OCI-LY7 (cell line): ENCODE measurements at regions not wholly inside any gene's neighbourhood (a gene's known extent, or its start where the extent isn't known, plus 50 kb on each side); places are given as distances from the start of the nearest gene placed in this dataset.

Source experiments
- BruUV-seq: library from RNA; stranded (reverse); fragments of 400-500 nt; replicated peaks from 2 replicates; lab custom pipeline; 2021; lab: Mats Ljungman, UMichigan
- CTCF ChIA-PET: fragments of 300-600 bp; sonication (Branson Sonifier 250); formaldehyde crosslinking; loops from one replicate; lab custom pipeline; 2022; ENCODE audit warnings: antibody characterized with exemption; ENCODE audit not compliant: unreplicated experiment; lab: Charles Lee
- POLR2A ChIA-PET: fragments of 300-600 bp; sonication (Branson Sonifier 250); formaldehyde crosslinking; loops from one replicate; lab custom pipeline; 2022; ENCODE audit warnings: antibody characterized with exemption; lab: Charles Lee
- DNase-seq: peaks from one replicate; pipeline ENCODE4 v3.0.0-alpha.2; 2015; ENCODE audit warnings: low spot score
- H2AFZ ChIP-seq: fragments of 200-600 bp; sonication (generic), shearing (Covaris generic); 2 replicates; pipeline ENCODE4 v1.6.1; 2014; ENCODE audit warnings: mild to moderate bottlenecking, antibody characterized with exemption, low read length, moderate library complexity
- H3K27ac ChIP-seq: fragments of 200-600 bp; sonication (generic); 2 replicates; pipeline ENCODE4 v1.5.1; 2014; ENCODE audit warnings: mixed run types, low read depth, mild to moderate bottlenecking, moderate library complexity, low read length, inconsistent platforms; ENCODE audit not compliant: poor library complexity, severe bottlenecking
- H3K36me3 ChIP-seq: fragments of 200-600 bp; sonication (generic); 2 replicates; pipeline ENCODE4 v1.6.1; 2014; ENCODE audit warnings: mild to moderate bottlenecking, antibody characterized with exemption, low read length, moderate library complexity, mixed read lengths; ENCODE audit not compliant: insufficient read depth
- H3K4me1 ChIP-seq: fragments of 200-600 bp; sonication (generic); 2 replicates; pipeline ENCODE4 v1.5.1; 2014; ENCODE audit warnings: mild to moderate bottlenecking, low read length; ENCODE audit not compliant: insufficient read depth, poor library complexity, severe bottlenecking
- H3K4me2 ChIP-seq: fragments of 200-600 bp; sonication (generic); 2 replicates; pipeline ENCODE4 v1.6.1; 2014; ENCODE audit warnings: mild to moderate bottlenecking, low read length
- H3K4me3 ChIP-seq: fragments of 200-600 bp; sonication (generic); 2 replicates; pipeline ENCODE4 v1.5.1; 2014; ENCODE audit warnings: mild to moderate bottlenecking, low read depth, low read length; ENCODE audit not compliant: poor library complexity, severe bottlenecking
- H3K79me2 ChIP-seq: fragments of 200-600 bp; sonication (generic); 2 replicates; pipeline ENCODE4 v1.6.1; 2016; ENCODE audit warnings: low read depth, mild to moderate bottlenecking, low read length, moderate library complexity, mixed read lengths; ENCODE audit not compliant: insufficient read depth
- H3K9me2 ChIP-seq: fragments of 200-600 bp; sonication (generic); 2 replicates; pipeline ENCODE4 v1.6.1; 2016; ENCODE audit warnings: mild to moderate bottlenecking, low read length, mixed read lengths; ENCODE audit not compliant: insufficient read depth
- H3K9me3 ChIP-seq: fragments of 200-600 bp; sonication (generic); 2 replicates; pipeline ENCODE4 v1.6.1; 2014; ENCODE audit warnings: mild to moderate bottlenecking, mixed run types, low read length, mixed read lengths
- H4K20me1 ChIP-seq: fragments of 200-600 bp; sonication (generic); 2 replicates; pipeline ENCODE4 v1.6.1; 2014; ENCODE audit warnings: mild to moderate bottlenecking, antibody characterized with exemption, low read length, moderate library complexity, mixed read lengths; ENCODE audit not compliant: insufficient read depth
- CTCF ChIP-seq: fragments of 200-600 bp; sonication (generic); conservative IDR thresholded peaks from 2 replicates; pipeline ENCODE4 v1.5.1; 2014; ENCODE audit warnings: mild to moderate bottlenecking, antibody characterized with exemption, low read length, moderate library complexity, mixed read lengths
- EZH2phosphoT487 ChIP-seq: fragments of 200-600 bp; sonication (generic); IDR thresholded peaks from 2 replicates; pipeline ENCODE4 v1.6.1; 2018; ENCODE audit warnings: low read depth, borderline replicate concordance, mild to moderate bottlenecking, mixed run types, antibody characterized with exemption, low read length, moderate library complexity, mixed read lengths
- intact Hi-C: fragments of 100-400 bp; cut with micrococcal nuclease; formaldehyde crosslinking; loops from one replicate; pipeline ENCODE4 v1.10.0; 2022; ENCODE audit not compliant: unreplicated experiment

- POLR2A ChIA-PET, result interaction anchor here (0.7 to 1.1 kb wide), 3 partner anchors 8 to 826 kb away, joined by 3 to 7 read pairs (median 6); no protein-coding TSS in a partner anchor
- DNase-seq, result no peak
- no peaks in the 10 kb centered on the region for H4K20me1 ChIP-seq
- no peaks in the 10 kb centered on the region for H3K9me2 ChIP-seq
- H3K36me3 ChIP-seq, result no peaks in the 10 kb centered on the region
- H3K4me2 ChIP-seq, result no peak overlapping the region
- no peak overlapping the region for H3K4me3 ChIP-seq
- intact Hi-C loops, result no loop called here
- TF ChIP-seq CTCF, result no peak
- TF ChIP-seq EZH2phosphoT487, result no peak
- no peak overlapping the region for H3K27ac ChIP-seq
- CTCF ChIA-PET, result no interaction called here
- H3K79me2 ChIP-seq, result no peaks in the 10 kb centered on the region
- H3K4me1 ChIP-seq, result no peaks in the 10 kb centered on the region
- no peaks in the 10 kb centered on the region for H3K9me3 ChIP-seq
- no TSS peak for BruUV-seq
- H2AFZ ChIP-seq, result no peak overlapping the region
Measured at GRCh38 chr5:109605207-109605730, 84.5 kb upstream of the MAN2A1 start.

- H3K36me3 ChIP-seq, result no peaks in the 10 kb centered on the region
- no peak overlapping the region for H2AFZ ChIP-seq
- BruUV-seq, result no TSS peak
- no peaks in the 10 kb centered on the region for H3K4me1 ChIP-seq
- H3K9me2 ChIP-seq, result no peaks in the 10 kb centered on the region
- TF ChIP-seq CTCF (no peak), EZH2phosphoT487 (no peak)
- ChIA-PET CTCF (no interaction called here), POLR2A (no interaction called here)
- intact Hi-C loops, result no loop called here
- DNase-seq, result no peak
- no peak overlapping the region for H3K4me3 ChIP-seq
- no peak overlapping the region for H3K4me2 ChIP-seq
- H3K27ac ChIP-seq, result no peak overlapping the region
- no peaks in the 10 kb centered on the region for H3K9me3 ChIP-seq
- H4K20me1 ChIP-seq, result no peaks in the 10 kb centered on the region
- H3K79me2 ChIP-seq, result no peaks in the 10 kb centered on the region
Measured at GRCh38 chr5:109604758-109605157, 85.0 kb upstream of the MAN2A1 start.

GRCh38 chr5:109601736-109602135 lies 88.0 kb upstream of the MAN2A1 start:
- Histone ChIP-seq H2AFZ (no peak overlapping the region), H3K9me3 (no peaks in the 10 kb centered on the region), H4K20me1 (no peaks in the 10 kb centered on the region), H3K4me2 (no peak overlapping the region), H3K36me3 (no peaks in the 10 kb centered on the region), H3K4me1 (no peaks in the 10 kb centered on the region), H3K4me3 (no peak overlapping the region), H3K9me2 (no peaks in the 10 kb centered on the region), H3K79me2 (no peaks in the 10 kb centered on the region), H3K27ac (no peak overlapping the region)
- intact Hi-C loops, result no loop called here
- BruUV-seq, result no TSS peak
- TF ChIP-seq EZH2phosphoT487 (no peak), CTCF (no peak)
- DNase-seq, result no peak
- ChIA-PET CTCF (no interaction called here), POLR2A (no interaction called here)
